CD8-positive, alpha-beta memory T cell (primary cell): ENCODE measurements at regions not wholly inside any gene's neighbourhood (a gene's known extent, or its start where the extent isn't known, plus 50 kb on each side); places are given as distances from the start of the nearest gene placed in this dataset.

ENCODE experiments used
- CTCF ChIA-PET: fragments of 350-600 bp; sonication (Branson Sonifier 250); formaldehyde crosslinking; loops from one replicate; lab custom pipeline; 2021; ENCODE audit warnings: antibody characterized with exemption; lab: Charles Lee
- POLR2A ChIA-PET: fragments of 350-600 bp; sonication (Branson Sonifier 250); formaldehyde crosslinking; loops from one replicate; lab custom pipeline; 2021; ENCODE audit warnings: antibody characterized with exemption; lab: Charles Lee
- DNase-seq, 5 donors: peaks; one replicate each; pipeline versions ENCODE4 v3.0.0 to v3.0.0-alpha.2; 2020 to 2022; ENCODE audit warnings: mixed read lengths in 1 of 5
- H3K27ac ChIP-seq: one replicate; pipeline ENCODE4 v1.7.0; 2013; ENCODE audit warnings: low read depth, mild to moderate bottlenecking, low read length, moderate library complexity
- H3K27me3 ChIP-seq: 2 replicates; pipeline ENCODE4 v1.7.0; 2013; ENCODE audit warnings: low read length, mild to moderate bottlenecking; ENCODE audit not compliant: insufficient read depth, poor library complexity, severe bottlenecking
- H3K36me3 ChIP-seq: 2 replicates; pipeline ENCODE4 v1.7.0; 2013; ENCODE audit warnings: mild to moderate bottlenecking, low read length, moderate library complexity; ENCODE audit not compliant: insufficient read depth
- H3K4me1 ChIP-seq: 2 replicates; pipeline ENCODE4 v1.7.0; 2013; ENCODE audit warnings: mild to moderate bottlenecking, low read length, moderate library complexity; ENCODE audit not compliant: insufficient read depth
- H3K4me3 ChIP-seq: 2 replicates; pipeline ENCODE4 v1.7.0; 2013; ENCODE audit warnings: mild to moderate bottlenecking, low read length
- H3K9me3 ChIP-seq: 2 replicates; pipeline ENCODE4 v1.7.0; 2013; ENCODE audit warnings: mild to moderate bottlenecking, low read length
- H3K27ac Mint-ChIP-seq, 8 donors: one replicate each; pipeline ENCODE4 v1.8.0; 2020 to 2021; ENCODE audit warnings: mixed read lengths in 8 of 8, mild to moderate bottlenecking in 6 of 8, inconsistent platforms in 3 of 8, moderate library complexity in 3 of 8
- H3K27me3 Mint-ChIP-seq, 2 donors: one replicate each; pipeline ENCODE4 v1.8.0; 2020 to 2021; ENCODE audit warnings: mixed read lengths in 2 of 2, mild to moderate bottlenecking in 1 of 2, moderate library complexity in 1 of 2
- H3K36me3 Mint-ChIP-seq, 3 donors: one replicate each; pipeline ENCODE4 v1.8.0; 2020 to 2021; ENCODE audit warnings: mixed read lengths in 3 of 3, inconsistent platforms in 1 of 3, mild to moderate bottlenecking in 1 of 3
- H3K4me1 Mint-ChIP-seq, 3 donors: one replicate each; pipeline ENCODE4 v1.8.0; 2020 to 2021; ENCODE audit warnings: mixed read lengths in 3 of 3, inconsistent platforms in 1 of 3, mild to moderate bottlenecking in 1 of 3
- H3K4me3 Mint-ChIP-seq, 7 donors: one replicate each; pipeline ENCODE4 v1.8.0; 2020 to 2021; ENCODE audit warnings: mixed read lengths in 7 of 7, mild to moderate bottlenecking in 6 of 7, moderate library complexity in 4 of 7, inconsistent platforms in 2 of 7
- H3K9me3 Mint-ChIP-seq, 5 donors: one replicate each; pipeline ENCODE4 v1.8.0; 2020 to 2022; ENCODE audit warnings: mixed read lengths in 5 of 5, mild to moderate bottlenecking in 3 of 5, moderate library complexity in 2 of 5, inconsistent platforms in 1 of 5

GRCh38 chr22:27087051-27087450 is 429.7 kb downstream of the MIAT start:
- no peak for DNase-seq
- ChIA-PET POLR2A (no interaction called here), CTCF (no interaction called here)
- Histone ChIP-seq H3K27me3 (peaks cover 3% of the 10 kb centered on the region), H3K9me3 (no peaks in the 10 kb centered on the region), H3K27ac (no peak overlapping the region), H3K36me3 (no peaks in the 10 kb centered on the region), H3K4me3 (no peak overlapping the region), H3K4me1 (no peaks in the 10 kb centered on the region)
- Mint-ChIP-seq H3K36me3 (peaks cover 0 to 1% (median 0%) of the 10 kb centered on the region in 3 donors), H3K4me3 (no peak overlapping the region), H3K27me3 (peaks cover 22 to 32% of the 10 kb centered on the region in 2 donors), H3K4me1 (no peaks in the 10 kb centered on the region), H3K9me3 (peaks cover 0 to 6% (median 0%) of the 10 kb centered on the region in 5 donors), H3K27ac (no peak overlapping the region)

DNA sequence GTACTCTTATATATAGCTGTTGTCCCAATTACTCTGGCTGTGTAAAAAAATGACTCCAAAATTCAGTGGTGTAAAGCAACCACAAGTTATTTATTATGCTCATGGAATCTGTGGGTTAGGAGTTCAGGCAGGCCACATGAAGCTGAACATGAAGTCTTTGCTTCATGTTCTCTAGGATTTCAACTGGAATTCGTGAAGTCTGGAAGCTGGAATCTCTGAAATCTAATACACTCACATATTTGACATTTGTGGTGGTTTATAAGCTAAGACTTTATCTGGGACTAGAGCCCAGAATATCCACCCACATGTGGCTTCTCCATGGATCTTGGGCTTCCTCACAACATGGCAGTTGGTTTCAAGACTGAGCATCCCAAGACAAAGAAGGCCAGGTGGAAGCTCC is 430.6 kb downstream of the MIAT start:
- no peaks in the 10 kb centered on the region for H3K4me1 ChIP-seq
- no peaks in the 10 kb centered on the region for H3K36me3 ChIP-seq
- Mint-ChIP-seq H3K27me3 (peaks cover 19 to 32% of the 10 kb centered on the region in 2 donors), H3K4me3 (no peak overlapping the region), H3K36me3 (peaks cover 0 to 1% (median 0%) of the 10 kb centered on the region in 3 donors), H3K27ac (no peak overlapping the region), H3K9me3 (peaks cover 0 to 6% (median 0%) of the 10 kb centered on the region in 5 donors), H3K4me1 (no peaks in the 10 kb centered on the region)
- POLR2A ChIA-PET = no interaction called here
- no peak overlapping the region for H3K27ac ChIP-seq
- H3K4me3 ChIP-seq = no peak overlapping the region
- H3K9me3 ChIP-seq = no peaks in the 10 kb centered on the region
- peaks cover 3% of the 10 kb centered on the region for H3K27me3 ChIP-seq
- DNase-seq = no peak
- CTCF ChIA-PET = no interaction called here

DNA sequence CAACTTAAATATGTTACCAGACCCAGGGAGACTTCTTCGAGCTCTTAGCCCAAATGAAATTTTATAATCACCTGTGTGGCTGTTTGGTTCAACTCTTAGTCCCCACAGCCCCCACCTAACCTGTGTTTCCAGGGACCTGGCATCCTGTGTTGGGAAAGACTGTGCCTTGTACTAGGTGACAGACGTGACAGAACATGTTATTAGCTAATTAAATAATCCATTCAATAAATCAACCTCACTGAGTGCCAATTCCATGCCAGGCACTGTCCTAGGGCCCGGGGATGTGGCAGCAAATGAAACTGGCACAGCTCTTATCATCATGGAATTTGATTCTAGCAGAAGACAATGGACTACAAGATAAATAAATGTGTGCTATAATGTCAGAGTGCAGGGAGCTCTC is 431.9 kb downstream of the MIAT start:
- Histone ChIP-seq H3K4me1 (no peaks in the 10 kb centered on the region), H3K4me3 (no peak overlapping the region), H3K27ac (no peak overlapping the region), H3K9me3 (no peaks in the 10 kb centered on the region), H3K36me3 (no peaks in the 10 kb centered on the region), H3K27me3 (peaks cover 3% of the 10 kb centered on the region)
- Mint-ChIP-seq H3K27ac (no peak overlapping the region), H3K4me3 (no peak overlapping the region), H3K4me1 (no peaks in the 10 kb centered on the region), H3K36me3 (peaks cover 0 to 1% (median 0%) of the 10 kb centered on the region in 3 donors), H3K9me3 (peaks cover 0 to 6% (median 0%) of the 10 kb centered on the region in 5 donors), H3K27me3 (peaks cover 19 to 32% of the 10 kb centered on the region in 2 donors)
- POLR2A ChIA-PET = no interaction called here
- CTCF ChIA-PET = no interaction called here
- no peak for DNase-seq

DNA sequence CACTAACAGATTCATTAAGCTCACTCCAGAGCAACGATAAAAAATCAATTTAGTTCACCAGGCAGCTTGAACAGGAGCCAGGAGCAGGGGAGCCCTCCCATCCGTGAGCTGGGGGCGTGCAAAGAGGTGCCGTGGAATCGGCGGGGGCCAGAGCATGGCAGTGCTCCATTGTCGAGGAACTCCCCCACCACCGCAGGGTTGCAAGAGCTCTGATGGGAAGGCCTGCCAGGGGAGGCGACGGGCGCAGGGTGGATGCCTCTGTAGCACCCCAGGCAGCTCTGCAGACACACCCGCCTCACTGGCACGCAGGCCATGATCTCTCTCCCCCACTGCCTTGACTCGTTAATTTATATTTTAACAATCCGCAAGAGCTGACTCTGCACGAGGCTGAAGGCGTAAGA is 433.2 kb downstream of the MIAT start:
- Mint-ChIP-seq H3K27ac (no peak overlapping the region), H3K4me1 (no peaks in the 10 kb centered on the region), H3K4me3 (no peak overlapping the region), H3K27me3 (peaks cover 15 to 22% of the 10 kb centered on the region in 2 donors), H3K9me3 (peaks cover 0 to 6% (median 0%) of the 10 kb centered on the region in 5 donors), H3K36me3 (no peaks in the 10 kb centered on the region)
- Histone ChIP-seq H3K27ac (no peak overlapping the region), H3K9me3 (no peaks in the 10 kb centered on the region), H3K36me3 (no peaks in the 10 kb centered on the region), H3K4me1 (no peaks in the 10 kb centered on the region), H3K4me3 (no peak overlapping the region), H3K27me3 (peaks cover 3% of the 10 kb centered on the region)
- DNase-seq = no peak
- CTCF ChIA-PET = no interaction called here
- POLR2A ChIA-PET = no interaction called here

- Histone ChIP-seq H3K36me3 (no peaks in the 10 kb centered on the region), H3K27ac (no peak overlapping the region), H3K27me3 (no peaks in the 10 kb centered on the region), H3K4me1 (no peaks in the 10 kb centered on the region), H3K9me3 (no peaks in the 10 kb centered on the region), H3K4me3 (no peak overlapping the region)
- H3K4me1 Mint-ChIP-seq = no peaks in the 10 kb centered on the region
- DNase-seq = no peak
- H3K4me3 Mint-ChIP-seq = no peak overlapping the region
- peaks cover 6 to 8% of the 10 kb centered on the region in 2 donors for H3K27me3 Mint-ChIP-seq
- ChIA-PET POLR2A (no interaction called here), CTCF (no interaction called here)
- peaks cover 0 to 2% (median 0%) of the 10 kb centered on the region in 5 donors for H3K9me3 Mint-ChIP-seq
- H3K27ac Mint-ChIP-seq = no peak overlapping the region
- no peaks in the 10 kb centered on the region for H3K36me3 Mint-ChIP-seq
Measured at GRCh38 chr22:27093422-27093821, 436.0 kb downstream of the MIAT start.

- H3K4me1 Mint-ChIP-seq = no peaks in the 10 kb centered on the region
- CTCF ChIA-PET = no interaction called here
- H3K9me3 ChIP-seq = no peaks in the 10 kb centered on the region
- H3K27me3 Mint-ChIP-seq = peaks cover 6 to 11% of the 10 kb centered on the region in 2 donors
- POLR2A ChIA-PET = no interaction called here
- no peak overlapping the region for H3K4me3 ChIP-seq
- no peaks in the 10 kb centered on the region for H3K4me1 ChIP-seq
- H3K27me3 ChIP-seq = no peaks in the 10 kb centered on the region
- no peaks in the 10 kb centered on the region for H3K36me3 Mint-ChIP-seq
- no peaks in the 10 kb centered on the region for H3K9me3 Mint-ChIP-seq
- DNase-seq = no peak
- H3K4me3 Mint-ChIP-seq = no peak overlapping the region
- H3K27ac Mint-ChIP-seq = no peak overlapping the region
- H3K27ac ChIP-seq = no peak overlapping the region
- no peaks in the 10 kb centered on the region for H3K36me3 ChIP-seq
Measured at GRCh38 chr22:27094633-27095308, 437.4 kb downstream of the MIAT start.

GRCh38 chr22:27097506-27097905 is 440.1 kb downstream of the MIAT start:
- Histone ChIP-seq H3K9me3 (no peaks in the 10 kb centered on the region), H3K4me3 (no peak overlapping the region), H3K36me3 (no peaks in the 10 kb centered on the region), H3K4me1 (no peaks in the 10 kb centered on the region), H3K27me3 (no peaks in the 10 kb centered on the region), H3K27ac (no peak overlapping the region)
- Mint-ChIP-seq H3K36me3 (no peaks in the 10 kb centered on the region), H3K27me3 (peaks cover 16 to 33% of the 10 kb centered on the region in 2 donors), H3K27ac (no peak overlapping the region), H3K4me3 (no peak overlapping the region), H3K9me3 (no peaks in the 10 kb centered on the region), H3K4me1 (no peaks in the 10 kb centered on the region)
- CTCF ChIA-PET = no interaction called here
- DNase-seq = no peak
- POLR2A ChIA-PET = no interaction called here

GRCh38 chr22:27097933-27098332 is 440.5 kb downstream of the MIAT start:
- Histone ChIP-seq H3K4me1 (no peaks in the 10 kb centered on the region), H3K4me3 (no peak overlapping the region), H3K36me3 (no peaks in the 10 kb centered on the region), H3K27me3 (no peaks in the 10 kb centered on the region), H3K27ac (no peak overlapping the region), H3K9me3 (no peaks in the 10 kb centered on the region)
- no peaks in the 10 kb centered on the region for H3K9me3 Mint-ChIP-seq
- H3K36me3 Mint-ChIP-seq = no peaks in the 10 kb centered on the region
- H3K27me3 Mint-ChIP-seq = peaks cover 20 to 37% of the 10 kb centered on the region in 2 donors
- H3K4me3 Mint-ChIP-seq = no peak overlapping the region
- POLR2A ChIA-PET = no interaction called here
- no peaks in the 10 kb centered on the region for H3K4me1 Mint-ChIP-seq
- no peak for DNase-seq
- CTCF ChIA-PET = no interaction called here
- H3K27ac Mint-ChIP-seq = no peak overlapping the region
